Endothelial cell of umbilical vein (primary cell): ENCODE measurements at regions not wholly inside any gene's neighbourhood (a gene's known extent, or its start where the extent isn't known, plus 50 kb on each side); places are given as distances from the start of the nearest gene placed in this dataset.

Experiments used
- EZH2 ChIP-seq: IDR thresholded peaks from 2 replicates; pipeline ENCODE4 v1.6.1; 2012; ENCODE audit warnings: borderline replicate concordance, low read depth, mild to moderate bottlenecking, moderate library complexity, low read length, inconsistent platforms; ENCODE audit not compliant: severe bottlenecking
- FOS ChIP-seq: IDR thresholded peaks from 2 replicates; pipeline ENCODE4 v1.6.1; 2011; ENCODE audit warnings: mild to moderate bottlenecking, low read length, moderate library complexity, borderline replicate concordance; ENCODE audit not compliant: insufficient read depth
- POLR2A ChIP-seq: IDR thresholded peaks from 2 replicates; pipeline ENCODE4 v1.6.1; 2012; ENCODE audit warnings: low read depth, mild to moderate bottlenecking, control low read depth, low read length
- TF ChIP-seq, protein P1 (sequence below), 2 donors: IDR thresholded peaks; 1 replicate in 1 of 2; 2 replicates in 1 of 2; pipeline ENCODE4 v1.5.1; 2011; ENCODE audit warnings: low read length in 2 of 2, mild to moderate bottlenecking in 2 of 2, moderate library complexity in 2 of 2, control low read depth in 1 of 2, inconsistent platforms in 1 of 2, low read depth in 1 of 2; ENCODE audit not compliant: insufficient read depth in 1 of 2; ENCODE audit errors: extremely low read depth in 1 of 2
- TF ChIP-seq, protein P2 (sequence below): IDR thresholded peaks from 2 replicates; pipeline ENCODE4 v1.6.1; 2011; ENCODE audit not compliant: insufficient read depth, insufficient read length

DNA sequence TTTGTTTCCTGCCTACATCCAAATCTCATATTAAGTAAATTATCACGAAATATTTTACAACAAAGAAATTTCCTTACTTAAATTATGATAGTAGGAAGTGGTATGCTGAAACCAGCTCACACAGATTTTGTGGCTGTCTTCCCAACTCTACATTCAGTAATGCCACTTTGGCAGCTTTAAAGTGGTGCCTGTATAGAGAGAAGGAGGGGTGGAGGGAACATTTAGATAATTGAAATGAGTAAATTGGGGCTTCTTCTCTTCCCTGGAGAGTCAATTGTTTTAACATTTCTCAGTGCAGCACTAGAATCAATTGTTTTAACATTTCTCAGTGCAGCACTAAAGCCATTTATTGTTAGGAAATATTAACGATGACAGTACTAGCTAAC, 1323.1 kb downstream of the PCDH7 start:
- TF ChIP-seq, protein P1, sequence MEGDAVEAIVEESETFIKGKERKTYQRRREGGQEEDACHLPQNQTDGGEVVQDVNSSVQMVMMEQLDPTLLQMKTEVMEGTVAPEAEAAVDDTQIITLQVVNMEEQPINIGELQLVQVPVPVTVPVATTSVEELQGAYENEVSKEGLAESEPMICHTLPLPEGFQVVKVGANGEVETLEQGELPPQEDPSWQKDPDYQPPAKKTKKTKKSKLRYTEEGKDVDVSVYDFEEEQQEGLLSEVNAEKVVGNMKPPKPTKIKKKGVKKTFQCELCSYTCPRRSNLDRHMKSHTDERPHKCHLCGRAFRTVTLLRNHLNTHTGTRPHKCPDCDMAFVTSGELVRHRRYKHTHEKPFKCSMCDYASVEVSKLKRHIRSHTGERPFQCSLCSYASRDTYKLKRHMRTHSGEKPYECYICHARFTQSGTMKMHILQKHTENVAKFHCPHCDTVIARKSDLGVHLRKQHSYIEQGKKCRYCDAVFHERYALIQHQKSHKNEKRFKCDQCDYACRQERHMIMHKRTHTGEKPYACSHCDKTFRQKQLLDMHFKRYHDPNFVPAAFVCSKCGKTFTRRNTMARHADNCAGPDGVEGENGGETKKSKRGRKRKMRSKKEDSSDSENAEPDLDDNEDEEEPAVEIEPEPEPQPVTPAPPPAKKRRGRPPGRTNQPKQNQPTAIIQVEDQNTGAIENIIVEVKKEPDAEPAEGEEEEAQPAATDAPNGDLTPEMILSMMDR (IDR thresholded peaks at IDR 0.05; ENCODE audit: extremely low read depth in 1 of 2, insufficient read depth in 1 of 2, low read depth in 1 of 2, low read length in 2 of 2) = no peak
- TF ChIP-seq EZH2 (no peak), POLR2A (no peak), FOS (no peak)
- TF ChIP-seq, protein P2, sequence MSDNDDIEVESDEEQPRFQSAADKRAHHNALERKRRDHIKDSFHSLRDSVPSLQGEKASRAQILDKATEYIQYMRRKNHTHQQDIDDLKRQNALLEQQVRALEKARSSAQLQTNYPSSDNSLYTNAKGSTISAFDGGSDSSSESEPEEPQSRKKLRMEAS = no peak
